ENCODE measurements at regions not wholly inside any gene's neighbourhood (a gene's known extent, or its start where the extent isn't known, plus 50 kb on each side); places are given as distances from the start of the nearest gene placed in this dataset.

DNA sequence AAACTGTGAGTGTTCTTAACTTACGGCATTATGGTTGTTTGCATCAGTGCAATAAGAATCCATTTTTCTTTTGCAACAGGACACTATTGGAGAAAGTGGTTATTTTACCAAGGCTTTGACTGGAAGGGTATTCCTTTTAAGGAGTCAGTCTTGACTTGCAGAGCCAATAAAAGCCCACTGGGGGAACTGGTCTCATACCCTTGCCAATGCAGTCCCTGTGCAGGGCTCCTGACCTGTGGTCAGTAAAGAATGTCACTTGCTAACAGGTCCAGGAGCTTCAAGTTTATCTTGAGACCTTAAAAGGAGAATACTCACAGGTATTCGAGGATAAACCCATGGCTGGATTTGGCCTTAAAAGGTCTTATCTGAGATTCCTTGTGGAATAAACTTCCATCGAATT, 227.8 kb upstream of the GBE1 start:
- TF ChIP-seq TAF1 (IDR thresholded peaks at IDR 0.05; ENCODE audit: low read depth) (no peak), NFIC (IDR thresholded peaks at IDR 0.05) (no peak), TCF12 (IDR thresholded peaks at IDR 0.05; ENCODE audit: low read depth) (no peak), CREB1 (IDR thresholded peaks at IDR 0.05; ENCODE audit: low read depth) (no peak), EP300 (IDR thresholded peaks at IDR 0.05; ENCODE audit: borderline replicate concordance) (no peak), FOXM1 (IDR thresholded peaks at IDR 0.05; ENCODE audit: borderline replicate concordance, low read depth) (no peak), RAD21 (IDR thresholded peaks at IDR 0.05; ENCODE audit: low read depth) (no peak), YY1 (IDR thresholded peaks at IDR 0.05; ENCODE audit: low read depth) (no peak), TEAD4 (IDR thresholded peaks at IDR 0.05) (no peak), CEBPB (IDR thresholded peaks at IDR 0.05) (no peak)
- TF ChIP-seq, protein P1, sequence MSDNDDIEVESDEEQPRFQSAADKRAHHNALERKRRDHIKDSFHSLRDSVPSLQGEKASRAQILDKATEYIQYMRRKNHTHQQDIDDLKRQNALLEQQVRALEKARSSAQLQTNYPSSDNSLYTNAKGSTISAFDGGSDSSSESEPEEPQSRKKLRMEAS (IDR thresholded peaks at IDR 0.05): no peak
- TF ChIP-seq, protein P2, sequence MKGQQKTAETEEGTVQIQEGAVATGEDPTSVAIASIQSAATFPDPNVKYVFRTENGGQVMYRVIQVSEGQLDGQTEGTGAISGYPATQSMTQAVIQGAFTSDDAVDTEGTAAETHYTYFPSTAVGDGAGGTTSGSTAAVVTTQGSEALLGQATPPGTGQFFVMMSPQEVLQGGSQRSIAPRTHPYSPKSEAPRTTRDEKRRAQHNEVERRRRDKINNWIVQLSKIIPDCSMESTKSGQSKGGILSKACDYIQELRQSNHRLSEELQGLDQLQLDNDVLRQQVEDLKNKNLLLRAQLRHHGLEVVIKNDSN (IDR thresholded peaks at IDR 0.05): no peak
- TF ChIP-seq, protein P3, sequence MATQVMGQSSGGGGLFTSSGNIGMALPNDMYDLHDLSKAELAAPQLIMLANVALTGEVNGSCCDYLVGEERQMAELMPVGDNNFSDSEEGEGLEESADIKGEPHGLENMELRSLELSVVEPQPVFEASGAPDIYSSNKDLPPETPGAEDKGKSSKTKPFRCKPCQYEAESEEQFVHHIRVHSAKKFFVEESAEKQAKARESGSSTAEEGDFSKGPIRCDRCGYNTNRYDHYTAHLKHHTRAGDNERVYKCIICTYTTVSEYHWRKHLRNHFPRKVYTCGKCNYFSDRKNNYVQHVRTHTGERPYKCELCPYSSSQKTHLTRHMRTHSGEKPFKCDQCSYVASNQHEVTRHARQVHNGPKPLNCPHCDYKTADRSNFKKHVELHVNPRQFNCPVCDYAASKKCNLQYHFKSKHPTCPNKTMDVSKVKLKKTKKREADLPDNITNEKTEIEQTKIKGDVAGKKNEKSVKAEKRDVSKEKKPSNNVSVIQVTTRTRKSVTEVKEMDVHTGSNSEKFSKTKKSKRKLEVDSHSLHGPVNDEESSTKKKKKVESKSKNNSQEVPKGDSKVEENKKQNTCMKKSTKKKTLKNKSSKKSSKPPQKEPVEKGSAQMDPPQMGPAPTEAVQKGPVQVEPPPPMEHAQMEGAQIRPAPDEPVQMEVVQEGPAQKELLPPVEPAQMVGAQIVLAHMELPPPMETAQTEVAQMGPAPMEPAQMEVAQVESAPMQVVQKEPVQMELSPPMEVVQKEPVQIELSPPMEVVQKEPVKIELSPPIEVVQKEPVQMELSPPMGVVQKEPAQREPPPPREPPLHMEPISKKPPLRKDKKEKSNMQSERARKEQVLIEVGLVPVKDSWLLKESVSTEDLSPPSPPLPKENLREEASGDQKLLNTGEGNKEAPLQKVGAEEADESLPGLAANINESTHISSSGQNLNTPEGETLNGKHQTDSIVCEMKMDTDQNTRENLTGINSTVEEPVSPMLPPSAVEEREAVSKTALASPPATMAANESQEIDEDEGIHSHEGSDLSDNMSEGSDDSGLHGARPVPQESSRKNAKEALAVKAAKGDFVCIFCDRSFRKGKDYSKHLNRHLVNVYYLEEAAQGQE (IDR thresholded peaks at IDR 0.05; ENCODE audit: low read depth): no peak

DNA sequence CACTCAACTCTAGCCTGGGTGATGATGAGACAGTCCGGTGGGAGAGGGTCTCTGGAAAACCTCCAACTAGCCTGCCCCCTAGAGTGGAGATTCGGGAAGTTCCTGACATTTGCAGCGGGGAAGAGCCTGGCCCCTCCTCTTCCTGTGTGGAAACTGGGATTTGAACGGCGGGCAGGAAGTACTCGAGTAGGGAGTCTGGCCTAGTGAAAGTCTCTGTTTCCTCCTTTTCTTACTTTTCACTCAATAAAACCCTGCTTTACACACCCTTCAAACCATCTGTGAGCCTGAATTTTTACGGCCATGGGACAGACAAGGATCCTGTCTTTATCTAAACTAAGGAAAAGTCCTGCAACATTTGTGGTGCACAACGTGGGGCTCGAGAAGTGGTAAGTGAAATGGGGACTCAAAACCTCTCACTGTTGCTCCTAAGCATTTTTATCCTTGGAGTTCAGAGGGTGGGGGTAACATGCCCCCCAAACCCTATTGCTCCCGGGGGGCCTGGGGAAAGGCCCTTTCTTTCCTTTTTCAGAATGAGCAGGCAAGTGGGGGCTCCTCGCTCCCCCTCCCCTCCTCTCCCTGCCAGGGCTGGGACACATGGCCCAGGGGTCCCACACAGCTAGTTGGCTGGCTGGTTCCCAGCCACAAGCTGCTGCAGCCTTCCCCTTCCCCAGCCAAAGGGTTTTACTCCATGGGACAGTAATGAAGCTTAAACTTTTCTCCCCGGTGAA, 224.7 kb upstream of the GBE1 start:
- TF ChIP-seq RAD21 (IDR thresholded peaks at IDR 0.05; ENCODE audit: low read depth) (no peak), ZBTB7A (IDR thresholded peaks at IDR 0.05; ENCODE audit: low read depth) (no peak), EP300 (IDR thresholded peaks at IDR 0.05; ENCODE audit: borderline replicate concordance) (no peak), TCF12 (IDR thresholded peaks at IDR 0.05; ENCODE audit: low read depth) (no peak), CEBPB (IDR thresholded peaks at IDR 0.05) (no peak), TAF1 (IDR thresholded peaks at IDR 0.05; ENCODE audit: low read depth) (no peak), NFIC (IDR thresholded peaks at IDR 0.05) (no peak), YY1 (IDR thresholded peaks at IDR 0.05; ENCODE audit: low read depth) (no peak), EGR1 (IDR thresholded peaks at IDR 0.05) (no peak), FOXM1 (IDR thresholded peaks at IDR 0.05; ENCODE audit: borderline replicate concordance, low read depth) (no peak), CREB1 (IDR thresholded peaks at IDR 0.05; ENCODE audit: low read depth) (no peak), TEAD4 (IDR thresholded peaks at IDR 0.05) (no peak)
- TF ChIP-seq, protein P1 (IDR thresholded peaks at IDR 0.05): no peak
- TF ChIP-seq, protein P3 (IDR thresholded peaks at IDR 0.05; ENCODE audit: low read depth): no peak
- TF ChIP-seq, protein P2 (IDR thresholded peaks at IDR 0.05): no peak

DNA sequence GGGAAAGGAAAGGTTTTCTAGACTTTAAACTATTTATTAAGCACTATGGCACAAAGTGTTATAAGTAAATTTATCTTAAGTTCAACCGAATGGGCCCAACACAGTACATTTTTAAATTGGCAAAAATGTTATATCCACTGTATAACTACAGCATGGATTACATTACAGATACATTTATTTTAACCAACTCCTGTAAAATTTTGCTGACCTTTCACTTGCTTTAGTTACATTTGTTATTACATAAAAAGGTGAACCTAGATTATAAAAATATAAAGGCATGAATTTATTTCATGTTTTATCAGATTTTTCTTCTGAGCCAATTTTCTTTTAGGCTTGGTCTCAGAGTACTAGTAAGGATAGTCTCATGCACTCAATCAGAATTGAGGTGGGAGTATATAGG, 221.9 kb upstream of the GBE1 start:
- TF ChIP-seq, protein P1 (IDR thresholded peaks at IDR 0.05): no peak
- TF ChIP-seq TEAD4 (IDR thresholded peaks at IDR 0.05): no peak

DNA sequence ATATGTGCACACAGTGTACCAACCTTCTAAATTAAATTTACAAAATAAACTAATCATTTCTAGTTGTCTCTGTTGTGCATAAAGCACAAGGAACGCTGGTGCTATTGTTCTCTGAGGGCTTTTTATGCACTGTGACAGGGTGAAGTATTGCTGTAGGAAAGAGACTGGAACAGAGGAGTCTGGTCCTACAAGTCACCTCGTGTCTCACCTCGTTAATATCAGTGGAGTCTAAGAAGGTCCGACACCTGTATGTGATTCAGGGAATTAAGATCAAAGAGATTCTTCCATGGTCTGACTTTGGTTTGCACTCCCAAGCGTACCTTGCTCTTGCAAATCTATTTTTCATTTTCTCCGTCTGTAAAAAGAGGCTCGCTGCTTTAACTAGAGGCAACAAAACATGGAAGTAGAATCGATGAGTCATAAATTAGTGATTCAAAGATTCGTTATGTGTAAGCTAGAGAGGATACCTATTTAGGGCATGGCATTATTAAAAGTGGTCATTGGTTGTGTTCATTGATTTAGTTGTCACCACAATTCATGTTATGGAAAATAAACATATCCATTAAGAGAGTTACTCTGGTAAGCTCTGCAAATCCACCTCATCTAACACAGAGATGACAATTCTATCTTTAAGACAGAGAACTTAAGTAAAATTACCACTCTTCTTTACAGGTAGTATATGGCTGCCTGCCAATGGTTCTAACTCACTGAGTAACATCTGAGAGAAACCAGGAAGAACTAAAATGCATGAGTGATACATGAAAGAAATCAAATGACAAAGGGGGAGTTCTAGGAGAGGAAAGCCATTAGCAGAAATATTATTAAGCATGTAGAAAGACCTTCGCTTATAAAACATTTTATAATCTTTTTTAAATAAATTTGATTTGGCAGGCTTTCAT, 219.4 kb upstream of the GBE1 start:
- peak; percentile 46 for TF ChIP-seq NFIC (IDR thresholded peaks at IDR 0.05)
- TF ChIP-seq, protein P2 (IDR thresholded peaks at IDR 0.05): no peak

DNA sequence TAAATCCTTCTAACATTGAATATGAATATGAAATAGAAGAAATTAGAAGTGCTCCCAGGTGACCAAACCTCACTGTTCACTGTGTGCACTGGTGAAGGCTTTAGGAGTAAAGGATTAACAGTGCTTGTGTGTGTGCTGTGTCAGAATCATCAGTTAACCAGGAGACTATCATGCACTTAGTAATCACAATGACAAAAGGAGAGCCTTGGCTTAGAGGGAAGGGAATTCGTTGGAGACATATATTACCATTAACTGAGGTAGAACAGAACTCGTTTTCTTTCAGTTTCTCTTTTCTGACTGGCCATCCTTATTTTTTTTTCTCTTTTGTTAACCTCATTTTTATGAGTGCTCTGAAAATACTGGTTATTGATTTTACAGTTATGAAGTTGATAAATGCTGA, 213.3 kb upstream of the GBE1 start:
- TF ChIP-seq EP300 (IDR thresholded peaks at IDR 0.05; ENCODE audit: borderline replicate concordance) (no peak), NFIC (IDR thresholded peaks at IDR 0.05) (no peak), TAF1 (IDR thresholded peaks at IDR 0.05; ENCODE audit: low read depth) (no peak), ZBTB7A (IDR thresholded peaks at IDR 0.05; ENCODE audit: low read depth) (no peak), CEBPB (IDR thresholded peaks at IDR 0.05) (no peak), RAD21 (IDR thresholded peaks at IDR 0.05; ENCODE audit: low read depth) (no peak), TEAD4 (IDR thresholded peaks at IDR 0.05) (no peak), EGR1 (IDR thresholded peaks at IDR 0.05) (no peak), YY1 (IDR thresholded peaks at IDR 0.05; ENCODE audit: low read depth) (no peak)
- TF ChIP-seq, protein P3 (IDR thresholded peaks at IDR 0.05; ENCODE audit: low read depth): no peak
